NT2/D1 (cell line): ENCODE measurements at regions not wholly inside any gene's neighbourhood (a gene's known extent, or its start where the extent isn't known, plus 50 kb on each side); places are given as distances from the start of the nearest gene placed in this dataset.

Source experiments
- DNase-seq: peaks from one replicate; pipeline ENCODE4 v3.0.0-alpha.2; 2011; ENCODE audit warnings: low read depth, low spot score
- H3K27me3 ChIP-seq: 2 replicates; pipeline ENCODE4 v1.6.0; 2011; ENCODE audit warnings: mild to moderate bottlenecking; ENCODE audit not compliant: insufficient read length, insufficient read depth
- H3K36me3 ChIP-seq: 2 replicates; pipeline ENCODE4 v1.6.1; 2011; ENCODE audit warnings: mild to moderate bottlenecking, low read length, mixed read lengths; ENCODE audit not compliant: insufficient read depth, insufficient read length
- H3K4me1 ChIP-seq: 2 replicates; pipeline ENCODE4 v1.5.1; 2011; ENCODE audit not compliant: insufficient read depth, insufficient read length
- H3K4me3 ChIP-seq: 2 replicates; pipeline ENCODE4 v1.5.1; 2011; ENCODE audit warnings: low read depth; ENCODE audit not compliant: insufficient read length
- H3K9ac ChIP-seq: 2 replicates; pipeline ENCODE4 v1.6.0; 2011; ENCODE audit warnings: low read depth; ENCODE audit not compliant: insufficient read length
- H3K9me3 ChIP-seq: 2 replicates; pipeline ENCODE4 v1.5.1; 2011; ENCODE audit warnings: mild to moderate bottlenecking, low read length; ENCODE audit not compliant: insufficient read depth
- SUZ12 ChIP-seq: IDR thresholded peaks from 2 replicates; pipeline ENCODE4 v1.6.1; 2011; ENCODE audit not compliant: insufficient read length, insufficient read depth; ENCODE audit errors: extremely low read depth
- YY1 ChIP-seq: IDR thresholded peaks from 2 replicates; pipeline ENCODE4 v1.6.1; 2011; ENCODE audit not compliant: insufficient read length, insufficient read depth
- ZNF274 ChIP-seq: IDR thresholded peaks from 2 replicates; pipeline ENCODE4 v1.6.1; 2011; ENCODE audit warnings: mild to moderate bottlenecking, low read depth, low read length

DNA sequence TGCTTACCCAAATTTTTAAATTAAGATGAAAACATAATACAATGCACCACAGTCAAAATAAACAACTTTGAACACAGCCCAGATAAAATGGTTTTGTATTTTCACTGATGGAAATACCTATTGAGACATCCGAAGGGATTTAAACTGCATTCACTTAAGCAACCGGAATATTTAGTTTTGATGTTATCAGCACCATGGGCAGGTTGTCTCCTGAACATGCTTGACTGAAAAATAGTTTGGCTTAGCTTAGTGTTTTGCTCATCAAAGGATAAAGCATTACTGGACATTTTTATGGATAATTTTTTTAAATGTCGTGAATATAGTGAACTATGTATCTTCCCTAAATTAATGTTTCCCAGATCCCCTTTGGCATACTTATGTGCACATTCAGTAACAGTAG is 177.5 kb downstream of the GJA1 start:
- H3K9ac ChIP-seq, result no peak overlapping the region
- H3K4me3 ChIP-seq, result no peak overlapping the region
- no peak for DNase-seq
- TF ChIP-seq YY1 (no peak), SUZ12 (no peak), ZNF274 (no peak)
- H3K36me3 ChIP-seq, result no peaks in the 10 kb centered on the region
- H3K27me3 ChIP-seq, result no peaks in the 10 kb centered on the region
- no peaks in the 10 kb centered on the region for H3K4me1 ChIP-seq
- peaks cover 5% of the 10 kb centered on the region; the same call in 1 of the 2 replicates for H3K9me3 ChIP-seq

DNA sequence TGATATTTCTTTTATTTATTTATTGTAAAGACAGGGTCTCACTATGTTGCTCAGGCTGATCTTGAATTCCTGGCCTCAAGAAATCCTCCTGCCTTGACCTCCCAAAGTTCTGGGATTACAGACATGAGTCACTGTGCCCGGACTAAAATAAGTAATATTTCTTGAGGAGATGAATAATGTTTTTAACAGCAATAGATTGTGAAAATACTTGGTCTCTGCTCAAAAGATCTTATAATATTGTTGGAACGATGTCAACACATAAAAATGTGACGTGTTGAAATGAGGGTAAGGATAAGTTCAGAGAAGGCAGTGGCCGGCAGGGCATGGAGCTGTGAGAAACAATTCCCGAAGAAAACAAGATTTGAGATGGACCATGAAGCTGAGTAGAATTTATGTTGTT is 178.7 kb downstream of the GJA1 start:
- Histone ChIP-seq H3K9ac (no peak overlapping the region), H3K27me3 (no peaks in the 10 kb centered on the region), H3K36me3 (no peaks in the 10 kb centered on the region), H3K4me1 (no peaks in the 10 kb centered on the region), H3K9me3 (peaks cover 6% of the 10 kb centered on the region; the same call in 1 of the 2 replicates), H3K4me3 (no peak overlapping the region)
- TF ChIP-seq SUZ12, result no peak
- TF ChIP-seq ZNF274, result no peak
- TF ChIP-seq YY1, result no peak
- no peak for DNase-seq

DNA sequence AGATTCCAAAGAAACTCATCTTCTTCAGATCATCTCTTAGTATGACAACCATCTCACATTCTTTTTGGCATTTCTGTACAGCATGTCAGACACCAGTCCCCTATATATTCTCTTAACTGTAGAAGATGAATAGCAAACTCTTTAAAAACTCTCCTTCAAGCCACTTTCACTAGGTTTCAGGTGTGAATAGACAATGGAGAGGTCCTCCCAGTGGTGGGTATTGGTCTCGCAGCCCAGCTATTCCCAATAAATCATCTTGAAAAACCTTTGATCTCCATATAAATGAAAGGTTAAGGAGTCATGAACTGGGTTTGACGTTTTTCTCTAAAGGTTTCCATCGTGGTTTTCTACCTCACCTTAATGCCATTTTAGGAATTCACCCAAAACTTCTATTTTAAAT is 180.0 kb downstream of the GJA1 start:
- no peaks in the 10 kb centered on the region for H3K36me3 ChIP-seq
- no peak for TF ChIP-seq ZNF274
- TF ChIP-seq SUZ12, result no peak
- TF ChIP-seq YY1, result no peak
- H3K4me1 ChIP-seq, result no peaks in the 10 kb centered on the region
- no peak overlapping the region for H3K9ac ChIP-seq
- peaks cover 6% of the 10 kb centered on the region; the same call in 1 of the 2 replicates for H3K9me3 ChIP-seq
- no peaks in the 10 kb centered on the region for H3K27me3 ChIP-seq
- no peak for DNase-seq
- H3K4me3 ChIP-seq, result no peak overlapping the region

DNA sequence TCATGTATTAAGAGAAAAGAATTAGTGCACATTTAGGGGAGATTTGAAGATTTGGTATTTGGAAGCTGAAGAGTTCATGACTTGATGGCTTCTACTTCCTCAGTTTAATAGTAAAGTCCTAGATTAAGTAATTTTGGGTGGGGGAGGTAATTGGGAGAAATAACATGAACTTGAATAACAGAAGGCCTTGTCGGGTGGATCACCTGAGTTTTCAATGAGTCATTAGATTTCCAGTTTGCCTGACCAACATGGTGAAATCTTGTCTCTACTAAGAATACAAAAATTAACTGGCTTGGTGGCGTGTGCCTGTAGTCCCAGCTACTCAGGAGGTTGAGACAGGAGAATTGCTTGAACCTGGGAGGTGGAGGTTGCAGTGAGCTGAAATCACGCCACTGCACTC is 181.0 kb downstream of the GJA1 start:
- H3K4me1 ChIP-seq, result no peaks in the 10 kb centered on the region
- no peaks in the 10 kb centered on the region for H3K27me3 ChIP-seq
- no peak overlapping the region for H3K9ac ChIP-seq
- H3K36me3 ChIP-seq, result no peaks in the 10 kb centered on the region
- no peak for DNase-seq
- no peak overlapping the region for H3K4me3 ChIP-seq
- H3K9me3 ChIP-seq, result peaks cover 6% of the 10 kb centered on the region; the same call in 1 of the 2 replicates
- TF ChIP-seq YY1 (no peak), ZNF274 (no peak), SUZ12 (no peak)

DNA sequence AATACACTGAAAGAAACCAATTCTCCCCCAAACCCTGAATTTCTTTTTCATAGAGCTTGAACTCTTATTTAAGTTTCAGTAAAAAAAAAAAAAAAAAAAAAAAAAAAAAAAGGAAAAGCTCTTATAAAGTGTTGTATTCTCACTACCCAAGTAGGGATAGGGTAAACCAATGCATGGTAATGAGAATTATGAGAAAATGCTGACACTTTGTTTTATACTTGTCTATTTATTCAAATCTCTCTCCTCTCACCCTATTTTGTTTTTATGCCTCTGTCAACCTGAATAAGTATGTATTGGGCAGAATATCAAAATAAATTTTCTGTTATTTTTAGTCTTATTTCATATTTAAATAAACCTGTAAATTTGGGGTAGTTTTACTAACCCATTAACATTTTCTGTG is 181.9 kb downstream of the GJA1 start:
- H3K9ac ChIP-seq, result no peak overlapping the region
- no peak overlapping the region for H3K4me3 ChIP-seq
- H3K27me3 ChIP-seq, result no peaks in the 10 kb centered on the region
- no peaks in the 10 kb centered on the region for H3K4me1 ChIP-seq
- no peak for DNase-seq
- no peaks in the 10 kb centered on the region for H3K36me3 ChIP-seq
- peaks cover 6% of the 10 kb centered on the region; the same call in 1 of the 2 replicates for H3K9me3 ChIP-seq
- TF ChIP-seq ZNF274, result no peak

DNA sequence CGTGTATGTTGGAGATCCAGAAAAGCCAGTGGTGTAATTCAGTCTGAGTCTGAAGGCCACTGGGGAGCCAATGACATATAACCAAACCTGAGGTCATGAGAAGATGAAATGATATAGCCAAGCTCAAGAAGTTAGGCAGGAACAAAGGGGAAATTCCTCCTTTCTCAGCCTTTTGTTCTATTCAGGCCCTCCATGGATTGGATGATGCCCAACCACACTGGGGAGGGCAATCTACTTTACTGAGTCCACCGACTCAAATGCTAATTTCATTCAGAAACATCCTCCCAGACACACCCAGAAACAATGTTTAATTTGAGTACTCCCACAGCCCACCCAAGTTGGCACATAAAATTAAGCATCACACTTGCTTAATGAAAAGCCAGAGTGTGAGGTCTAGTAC is 183.6 kb downstream of the GJA1 start:
- TF ChIP-seq YY1 (no peak), SUZ12 (no peak), ZNF274 (no peak)
- Histone ChIP-seq H3K4me1 (no peaks in the 10 kb centered on the region), H3K36me3 (no peaks in the 10 kb centered on the region), H3K9me3 (peaks cover 6% of the 10 kb centered on the region; the same call in 1 of the 2 replicates), H3K9ac (no peak overlapping the region), H3K27me3 (no peaks in the 10 kb centered on the region), H3K4me3 (no peak overlapping the region)
- DNase-seq, result peak; percentile 77

DNA sequence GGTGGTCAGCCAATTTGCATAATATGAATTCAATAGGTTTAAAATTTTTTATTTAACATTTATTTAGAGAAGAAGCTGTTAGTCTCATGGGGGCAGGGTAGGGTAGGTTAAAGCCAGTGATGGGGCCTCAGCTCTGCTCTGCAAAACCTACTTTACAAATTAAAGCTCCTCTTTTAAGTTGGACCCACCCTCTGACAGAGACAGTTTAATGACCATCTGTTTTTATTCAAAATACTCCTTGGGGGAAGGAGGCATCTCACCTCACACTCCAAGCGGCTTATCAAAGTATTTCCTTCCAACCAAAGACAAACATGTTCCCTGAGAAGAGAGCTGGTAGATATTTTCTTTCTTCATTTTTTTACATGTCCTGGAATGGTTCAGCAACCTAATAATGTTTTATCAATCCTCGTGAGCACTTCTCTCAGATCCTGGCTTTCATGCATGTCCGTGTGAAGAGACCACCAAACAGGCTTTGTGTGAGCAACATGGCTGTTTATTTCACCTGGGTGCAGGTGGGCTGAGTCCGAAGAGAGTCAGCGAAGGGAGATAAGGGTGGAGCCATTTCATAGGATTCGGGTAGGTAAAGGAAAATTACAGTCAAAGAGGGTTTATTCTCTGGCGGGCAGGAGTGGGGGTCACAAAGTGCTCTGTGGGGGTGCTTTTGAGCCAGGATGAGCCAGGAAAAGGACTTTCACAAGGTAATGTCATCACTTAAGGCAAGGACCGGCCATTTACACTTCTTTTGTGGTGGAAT is 184.7 kb downstream of the GJA1 start:
- DNase-seq, result peak; percentile 49
- Histone ChIP-seq H3K27me3 (no peaks in the 10 kb centered on the region), H3K9me3 (peaks cover 6% of the 10 kb centered on the region; the same call in 1 of the 2 replicates), H3K4me1 (no peaks in the 10 kb centered on the region), H3K9ac (peak overlapping the region; percentile 29), H3K4me3 (peak overlapping the region; percentile 16), H3K36me3 (no peaks in the 10 kb centered on the region)
- TF ChIP-seq SUZ12 (no peak), ZNF274 (no peak), YY1 (no peak)

DNA sequence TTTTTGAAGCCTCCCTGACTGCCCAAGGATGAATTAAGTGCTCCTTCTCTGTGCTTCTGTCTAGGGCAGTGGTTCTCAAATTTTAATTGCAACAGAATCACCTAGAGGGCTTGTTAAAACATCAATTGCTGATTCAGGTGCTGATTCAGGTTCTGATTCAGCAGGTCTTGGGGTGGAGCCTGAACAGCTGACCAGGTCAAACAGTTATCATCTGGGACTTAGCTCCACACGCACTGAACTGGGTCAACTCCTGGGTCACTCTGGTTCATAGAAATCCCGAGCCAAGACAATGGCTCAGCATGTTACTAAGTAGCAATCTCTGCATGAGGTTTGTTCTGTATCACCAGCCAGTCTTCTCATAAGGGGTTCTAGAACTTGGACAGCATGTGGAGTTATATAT is 192.3 kb downstream of the GJA1 start:
- H3K9ac ChIP-seq, result no peak overlapping the region
- H3K36me3 ChIP-seq, result no peaks in the 10 kb centered on the region
- H3K4me3 ChIP-seq, result no peak overlapping the region
- no peak for TF ChIP-seq SUZ12
- H3K9me3 ChIP-seq, result peaks cover 56% of the 10 kb centered on the region
- H3K4me1 ChIP-seq, result no peaks in the 10 kb centered on the region
- H3K27me3 ChIP-seq, result no peaks in the 10 kb centered on the region
- no peak for DNase-seq
